ENCODE measurements at regions not wholly inside any gene's neighbourhood (a gene's known extent, or its start where the extent isn't known, plus 50 kb on each side); places are given as distances from the start of the nearest gene placed in this dataset.
"Not testable (repeated sequence)": the region's sequence is repeated elsewhere in the genome, so short reads cannot be mapped to it uniquely, and the experiment has no call there.

GRCh38 chr1:182229451-182229850, 162.1 kb downstream of the GLUL start:
- TF ChIP-seq JUND (IDR thresholded peaks at IDR 0.05; ENCODE audit: low read depth), result no peak
- in situ Hi-C loops (cut with HindIII; ENCODE audit: low pct_unique_long_range_greater_than_20kb, low sequenced_read_pairs), result no loop called here
- DNase-seq (ENCODE audit: low read depth in 1 of 2, low spot score in 1 of 2), result no peak

GRCh38 chr1:182227864-182228547, 163.6 kb downstream of the GLUL start:
- in situ Hi-C loops (cut with HindIII; ENCODE audit: low pct_unique_long_range_greater_than_20kb, low sequenced_read_pairs), result no loop called here
- TF ChIP-seq JUND (IDR thresholded peaks at IDR 0.05; ENCODE audit: low read depth), result no peak
- DNase-seq (ENCODE audit: low read depth in 1 of 2, low spot score in 1 of 2), result peak in 1 of 2 experiments; percentile 67

- in situ Hi-C loops (cut with HindIII; ENCODE audit: low pct_unique_long_range_greater_than_20kb, low sequenced_read_pairs), result no loop called here
- TF ChIP-seq JUND (IDR thresholded peaks at IDR 0.05; ENCODE audit: low read depth), result no peak
- no peak for DNase-seq (ENCODE audit: low read depth in 1 of 2, low spot score in 1 of 2)
Measured at GRCh38 chr1:182226618-182227017, 165.0 kb downstream of the GLUL start.

GRCh38 chr1:182225755-182226154, 164.2 kb upstream of the ZNF648 start:
- in situ Hi-C loops (cut with HindIII; ENCODE audit: low pct_unique_long_range_greater_than_20kb, low sequenced_read_pairs); DNase-seq (ENCODE audit: low read depth in 1 of 2, low spot score in 1 of 2): not testable (repeated sequence)

- in situ Hi-C loops (cut with HindIII; ENCODE audit: low pct_unique_long_range_greater_than_20kb, low sequenced_read_pairs); DNase-seq (ENCODE audit: low read depth in 1 of 2, low spot score in 1 of 2): not testable (repeated sequence)
Measured at GRCh38 chr1:182221990-182222389, 160.5 kb upstream of the ZNF648 start.

GRCh38 chr1:182221367-182221766, 159.9 kb upstream of the ZNF648 start:
- in situ Hi-C loops (cut with HindIII; ENCODE audit: low pct_unique_long_range_greater_than_20kb, low sequenced_read_pairs); DNase-seq (ENCODE audit: low read depth in 1 of 2, low spot score in 1 of 2): not testable (repeated sequence)

- in situ Hi-C loops (cut with HindIII; ENCODE audit: low pct_unique_long_range_greater_than_20kb, low sequenced_read_pairs), result no loop called here
- DNase-seq (ENCODE audit: low read depth in 1 of 2, low spot score in 1 of 2), result peak in 1 of 2 experiments; percentile 69
- TF ChIP-seq JUND (IDR thresholded peaks at IDR 0.05; ENCODE audit: low read depth), result no peak
Measured at GRCh38 chr1:182217967-182218366, 156.5 kb upstream of the ZNF648 start.

- TF ChIP-seq JUND (IDR thresholded peaks at IDR 0.05; ENCODE audit: low read depth), result no peak
Measured at GRCh38 chr1:182217071-182217470, 155.6 kb upstream of the ZNF648 start.

GRCh38 chr1:182215764-182216163, 154.3 kb upstream of the ZNF648 start:
- no peak for TF ChIP-seq JUND (IDR thresholded peaks at IDR 0.05; ENCODE audit: low read depth)
- in situ Hi-C loops (cut with HindIII; ENCODE audit: low pct_unique_long_range_greater_than_20kb, low sequenced_read_pairs), result no loop called here
- no peak for DNase-seq (ENCODE audit: low read depth in 1 of 2, low spot score in 1 of 2)

More at GRCh38 chr1:182217071-182217470, 155.6 kb upstream of the ZNF648 start:
- DNase-seq (ENCODE audit: low read depth in 1 of 2, low spot score in 1 of 2), result no peak
- in situ Hi-C loops (cut with HindIII; ENCODE audit: low pct_unique_long_range_greater_than_20kb, low sequenced_read_pairs), result no loop called here

- in situ Hi-C loops (cut with HindIII; ENCODE audit: low pct_unique_long_range_greater_than_20kb, low sequenced_read_pairs), result no loop called here
- TF ChIP-seq JUND (IDR thresholded peaks at IDR 0.05; ENCODE audit: low read depth), result no peak
- no peak for DNase-seq (ENCODE audit: low read depth in 1 of 2, low spot score in 1 of 2)
Measured at GRCh38 chr1:182213163-182213562, 151.7 kb upstream of the ZNF648 start.

- in situ Hi-C loops (cut with HindIII; ENCODE audit: low pct_unique_long_range_greater_than_20kb, low sequenced_read_pairs), result no loop called here
- no peak for TF ChIP-seq JUND (IDR thresholded peaks at IDR 0.05; ENCODE audit: low read depth)
Measured at GRCh38 chr1:182211386-182211785, 149.9 kb upstream of the ZNF648 start.

GRCh38 chr1:182210417-182210816, 148.9 kb upstream of the ZNF648 start:
- in situ Hi-C loops (cut with HindIII; ENCODE audit: low pct_unique_long_range_greater_than_20kb, low sequenced_read_pairs), result no loop called here
- DNase-seq (ENCODE audit: low read depth in 1 of 2, low spot score in 1 of 2), result no peak
- no peak for TF ChIP-seq JUND (IDR thresholded peaks at IDR 0.05; ENCODE audit: low read depth)

More at GRCh38 chr1:182211386-182211785, 149.9 kb upstream of the ZNF648 start:
- no peak for DNase-seq (ENCODE audit: low read depth in 1 of 2, low spot score in 1 of 2)

GRCh38 chr1:182207300-182207699, 145.8 kb upstream of the ZNF648 start:
- TF ChIP-seq JUND (IDR thresholded peaks at IDR 0.05; ENCODE audit: low read depth), result no peak
- no peak for DNase-seq (ENCODE audit: low read depth in 1 of 2, low spot score in 1 of 2)
- in situ Hi-C loops (cut with HindIII; ENCODE audit: low pct_unique_long_range_greater_than_20kb, low sequenced_read_pairs), result no loop called here

GRCh38 chr1:182206626-182207239, 145.2 kb upstream of the ZNF648 start:
- no peak for TF ChIP-seq JUND (IDR thresholded peaks at IDR 0.05; ENCODE audit: low read depth)
- in situ Hi-C loops (cut with HindIII; ENCODE audit: low pct_unique_long_range_greater_than_20kb, low sequenced_read_pairs), result no loop called here
- no peak for DNase-seq (ENCODE audit: low read depth in 1 of 2, low spot score in 1 of 2)

All from T47D (cell line).